22Rv1 (cell line): ENCODE measurements at regions not wholly inside any gene's neighbourhood (a gene's known extent, or its start where the extent isn't known, plus 50 kb on each side); places are given as distances from the start of the nearest gene placed in this dataset.

Source experiments
- CTCF ChIP-seq: fragments of 450-650 bp; IDR thresholded peaks from 2 replicates; pipeline ENCODE4 v1.5.1; 2017; ENCODE audit warnings: mild to moderate bottlenecking
- ZFX ChIP-seq: fragments of 450-650 bp; IDR thresholded peaks from 2 replicates; pipeline ENCODE4 v1.6.1; 2017; ENCODE audit warnings: antibody characterized with exemption, borderline replicate concordance

- TF ChIP-seq CTCF (no peak), ZFX (no peak)
Measured at GRCh38 chr14:26170885-26171284, 426.9 kb downstream of the NOVA1 start.
